ENCODE measurements at regions not wholly inside any gene's neighbourhood (a gene's known extent, or its start where the extent isn't known, plus 50 kb on each side); places are given as distances from the start of the nearest gene placed in this dataset.

DNA sequence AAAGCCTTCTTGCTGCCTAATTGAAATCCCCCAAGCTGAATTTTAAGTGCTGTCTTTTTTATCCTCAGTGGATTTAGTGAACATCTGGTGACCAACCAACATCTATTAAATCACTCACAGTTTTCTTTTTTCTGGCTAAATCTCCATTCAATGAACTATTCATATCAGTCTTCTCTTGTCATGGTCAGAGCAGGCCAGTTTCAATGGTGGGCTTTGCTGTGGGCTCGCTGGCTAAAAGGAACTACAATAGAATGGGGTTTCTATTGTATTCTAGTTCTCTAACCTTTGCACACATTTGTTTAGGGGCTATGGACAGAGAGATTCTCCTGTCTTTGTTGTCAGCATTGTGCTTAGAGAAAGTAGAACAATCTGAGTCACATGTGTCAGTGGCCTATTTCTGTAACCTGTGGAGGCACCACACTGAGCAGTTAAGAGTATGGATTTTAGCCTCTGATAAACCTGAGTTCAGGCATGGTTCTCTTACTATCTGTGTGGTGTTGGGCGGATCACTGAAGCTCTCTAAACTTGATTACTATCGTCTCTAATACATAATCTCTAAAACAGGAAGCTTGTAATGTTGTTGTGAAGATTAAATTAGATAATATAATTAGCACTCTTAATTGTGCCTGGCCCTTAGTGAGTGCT, 94.2 kb upstream of the CADM1 start:
- H3K9me3 Mint-ChIP-seq, result peaks cover 4% of the 10 kb centered on the region
- no peak overlapping the region for H3K27ac Mint-ChIP-seq
- H3K27me3 Mint-ChIP-seq (ENCODE audit: low read depth, poor library complexity), result peaks cover 6% of the 10 kb centered on the region
- TF ChIP-seq CTCF (IDR thresholded peaks at IDR 0.05), result no peak
- DNase-seq, result no peak
- H3K36me3 Mint-ChIP-seq (ENCODE audit: low read depth), result no peaks in the 10 kb centered on the region
- H3K4me3 Mint-ChIP-seq, result no peak overlapping the region
- peaks cover 45% of the 10 kb centered on the region for H3K4me1 Mint-ChIP-seq

GRCh38 chr11:115591380-115591779, 87.2 kb upstream of the CADM1 start:
- H3K4me1 Mint-ChIP-seq, result peaks cover 37% of the 10 kb centered on the region
- H3K27me3 Mint-ChIP-seq (ENCODE audit: low read depth, poor library complexity), result peaks cover 13% of the 10 kb centered on the region
- no peak overlapping the region for H3K4me3 Mint-ChIP-seq
- no peak for DNase-seq
- H3K9me3 Mint-ChIP-seq, result peaks cover 4% of the 10 kb centered on the region
- H3K27ac Mint-ChIP-seq, result no peak overlapping the region
- no peak for TF ChIP-seq CTCF (IDR thresholded peaks at IDR 0.05)
- peaks cover 10% of the 10 kb centered on the region for H3K36me3 Mint-ChIP-seq (ENCODE audit: low read depth)

DNA sequence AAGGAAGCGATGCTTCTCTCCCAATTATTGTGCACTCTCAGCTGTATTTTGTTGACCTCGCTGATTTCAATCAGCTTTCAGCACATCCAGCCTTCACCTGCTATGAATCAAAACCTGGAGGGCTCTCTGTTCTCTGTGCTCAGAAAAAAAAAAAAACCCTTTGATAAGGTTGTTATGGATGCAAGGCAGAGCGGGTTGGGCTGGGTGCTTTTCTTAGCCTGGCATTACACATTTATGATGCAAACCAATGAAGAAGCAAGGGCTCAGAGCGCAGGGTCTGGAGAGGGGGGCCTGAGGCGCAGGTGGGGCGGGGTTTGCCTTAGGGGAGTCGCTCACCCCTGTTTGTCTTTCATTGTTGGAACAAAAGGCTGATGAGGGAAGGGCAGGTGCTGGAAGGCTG, 86.0 kb upstream of the CADM1 start:
- Mint-ChIP-seq H3K4me1 (peaks cover 31% of the 10 kb centered on the region), H3K27me3 (ENCODE audit: low read depth, poor library complexity) (peaks cover 13% of the 10 kb centered on the region), H3K36me3 (ENCODE audit: low read depth) (peaks cover 10% of the 10 kb centered on the region), H3K9me3 (peaks cover 4% of the 10 kb centered on the region), H3K27ac (no peak overlapping the region), H3K4me3 (no peak overlapping the region)
- no peak for DNase-seq
- TF ChIP-seq CTCF (IDR thresholded peaks at IDR 0.05), result no peak

GRCh38 chr11:115587718-115588342, 83.6 kb upstream of the CADM1 start:
- no peak for TF ChIP-seq CTCF (IDR thresholded peaks at IDR 0.05)
- Mint-ChIP-seq H3K4me1 (peaks cover 15% of the 10 kb centered on the region), H3K27me3 (ENCODE audit: low read depth, poor library complexity) (peaks cover 11% of the 10 kb centered on the region), H3K36me3 (ENCODE audit: low read depth) (peaks cover 10% of the 10 kb centered on the region), H3K27ac (no peak overlapping the region), H3K9me3 (peaks cover 4% of the 10 kb centered on the region), H3K4me3 (no peak overlapping the region)
- no peak for DNase-seq

GRCh38 chr11:115585361-115586024, 81.3 kb upstream of the CADM1 start:
- H3K27me3 Mint-ChIP-seq (ENCODE audit: low read depth, poor library complexity), result peaks cover 11% of the 10 kb centered on the region
- no peak overlapping the region for H3K4me3 Mint-ChIP-seq
- peaks cover 4% of the 10 kb centered on the region for H3K9me3 Mint-ChIP-seq
- H3K4me1 Mint-ChIP-seq, result peaks cover 38% of the 10 kb centered on the region
- peaks cover 10% of the 10 kb centered on the region for H3K36me3 Mint-ChIP-seq (ENCODE audit: low read depth)
- DNase-seq, result no peak
- no peak for TF ChIP-seq CTCF (IDR thresholded peaks at IDR 0.05)
- H3K27ac Mint-ChIP-seq, result no peak overlapping the region

Measured in nephron progenitor cell (in vitro differentiated cells).